Adipocyte (in vitro differentiated cells): ENCODE measurements at regions not wholly inside any gene's neighbourhood (a gene's known extent, or its start where the extent isn't known, plus 50 kb on each side); places are given as distances from the start of the nearest gene placed in this dataset.
"Not testable (repeated sequence)": the region's sequence is repeated elsewhere in the genome, so short reads cannot be mapped to it uniquely, and the experiment has no call there.

Experiments used
- DNase-seq: peaks from one replicate; pipeline ENCODE4 v3.0.0-alpha.2; 2015; ENCODE audit warnings: low read depth
- H3K27me3 ChIP-seq: replicated peaks from 2 replicates; pipeline ENCODE4 v1.7.0; 2013; ENCODE audit warnings: mild to moderate bottlenecking, low read length, moderate library complexity; ENCODE audit not compliant: control insufficient read depth, insufficient read depth
- H3K36me3 ChIP-seq: 2 replicates; pipeline ENCODE4 v1.7.0; 2013; ENCODE audit warnings: low read length, mild to moderate bottlenecking, moderate library complexity; ENCODE audit not compliant: control insufficient read depth, insufficient read depth, severe bottlenecking
- H3K4me1 ChIP-seq: 2 replicates; pipeline ENCODE4 v1.7.0; 2013; ENCODE audit warnings: mild to moderate bottlenecking, low read length, moderate library complexity; ENCODE audit not compliant: control insufficient read depth, insufficient read depth
- H3K4me3 ChIP-seq: 2 replicates; pipeline ENCODE4 v1.7.0; 2013; ENCODE audit warnings: mild to moderate bottlenecking, low read length, moderate library complexity
- H3K9ac ChIP-seq: 2 replicates; pipeline ENCODE4 v1.7.0; 2013; ENCODE audit warnings: mild to moderate bottlenecking, low read length, moderate library complexity
- H3K9me3 ChIP-seq: 2 replicates; pipeline ENCODE4 v1.7.0; 2013; ENCODE audit warnings: mild to moderate bottlenecking, low read length, moderate library complexity; ENCODE audit not compliant: control insufficient read depth

DNA sequence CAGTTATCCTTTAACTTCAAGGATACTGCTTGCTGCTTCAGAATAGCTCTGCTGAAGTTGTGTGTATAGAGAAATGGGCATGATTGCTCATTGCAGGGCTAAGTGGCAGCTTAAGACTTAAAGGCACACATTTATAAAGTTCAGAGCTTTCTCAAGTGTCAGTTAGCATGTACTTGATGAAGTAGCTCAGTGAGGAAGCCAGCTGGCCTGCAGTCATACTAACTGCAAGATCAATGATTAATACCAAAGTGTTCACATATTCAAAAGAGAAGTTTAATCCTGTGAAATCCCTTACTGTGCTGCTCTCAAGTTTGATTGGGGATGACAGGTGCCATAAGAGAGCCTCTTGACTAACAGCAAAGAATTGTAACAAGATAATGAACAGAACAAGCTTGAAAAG is 483.4 kb upstream of the NUDT12 start:
- H3K4me1 ChIP-seq: no peaks in the 10 kb centered on the region
- no peaks in the 10 kb centered on the region for H3K36me3 ChIP-seq
- H3K9me3 ChIP-seq: no peaks in the 10 kb centered on the region
- no peak overlapping the region for H3K4me3 ChIP-seq
- no peaks in the 10 kb centered on the region for H3K27me3 ChIP-seq
- peak; percentile 4 for DNase-seq
- no peak overlapping the region for H3K9ac ChIP-seq

DNA sequence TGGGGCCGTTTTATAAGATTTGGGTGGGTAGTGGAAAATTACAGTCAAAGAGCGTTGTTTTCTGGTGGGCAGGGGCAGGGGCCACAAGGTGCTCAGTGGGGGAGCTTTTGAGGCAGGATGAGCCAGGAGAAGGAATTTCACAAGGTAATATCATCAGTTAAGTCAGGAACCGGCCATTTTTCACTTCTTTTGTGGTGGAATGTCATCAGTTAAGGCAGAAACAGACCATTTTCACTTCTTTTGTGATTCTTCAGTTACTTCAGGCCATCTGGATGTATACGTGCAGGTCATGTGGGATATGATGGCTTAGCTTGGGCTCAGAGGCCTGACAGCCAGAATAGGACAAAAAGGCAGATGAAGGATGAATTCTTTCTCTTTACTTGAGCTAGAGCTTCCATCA is 477.3 kb upstream of the NUDT12 start:
- not testable (repeated sequence) for H3K27me3 ChIP-seq, DNase-seq, H3K36me3 ChIP-seq, H3K4me1 ChIP-seq, H3K4me3 ChIP-seq, H3K9me3 ChIP-seq, H3K9ac ChIP-seq

DNA sequence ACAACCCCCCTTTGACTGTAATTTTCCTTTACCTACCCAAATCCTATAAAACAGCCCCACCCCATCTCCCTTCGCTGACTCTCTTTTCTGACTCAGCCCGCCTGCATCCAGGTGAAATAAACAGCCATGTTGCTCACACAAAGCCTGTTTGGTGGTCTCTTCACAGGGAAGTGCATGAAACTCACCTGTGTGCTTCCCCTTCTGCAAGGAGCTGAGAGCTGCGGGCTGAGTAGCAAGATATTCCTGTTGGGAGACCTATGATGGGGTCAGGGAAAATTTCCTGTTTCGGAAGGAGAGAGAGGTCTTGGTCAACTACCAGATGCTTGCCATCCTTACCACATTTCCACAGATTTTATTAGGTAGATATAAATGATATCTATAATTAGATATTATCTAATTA is 474.5 kb upstream of the NUDT12 start:
- H3K9ac ChIP-seq, H3K27me3 ChIP-seq, H3K36me3 ChIP-seq, DNase-seq, H3K9me3 ChIP-seq, H3K4me3 ChIP-seq, H3K4me1 ChIP-seq: not testable (repeated sequence)

DNA sequence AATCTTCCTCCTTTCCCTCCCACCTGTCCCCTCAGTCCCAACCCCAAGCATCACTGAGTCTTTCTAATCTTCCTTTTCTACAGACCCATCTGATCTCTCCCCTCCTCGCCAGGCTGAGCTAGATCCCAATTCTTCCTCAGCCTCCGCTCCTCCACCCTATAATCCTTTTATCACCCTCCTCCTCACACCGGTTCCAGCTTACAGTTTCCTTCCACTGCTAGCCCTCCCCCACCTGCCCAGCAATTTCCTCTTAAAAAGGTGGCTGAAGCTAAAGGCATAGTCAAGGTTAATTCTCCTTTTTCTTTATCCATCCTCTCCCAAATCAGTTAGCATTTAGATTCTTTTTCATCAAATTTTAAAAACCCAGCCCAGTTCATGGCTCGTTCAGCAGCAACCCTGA is 470.6 kb upstream of the NUDT12 start:
- H3K4me3 ChIP-seq, H3K9me3 ChIP-seq, H3K4me1 ChIP-seq, DNase-seq, H3K27me3 ChIP-seq, H3K9ac ChIP-seq, H3K36me3 ChIP-seq: not testable (repeated sequence)

DNA sequence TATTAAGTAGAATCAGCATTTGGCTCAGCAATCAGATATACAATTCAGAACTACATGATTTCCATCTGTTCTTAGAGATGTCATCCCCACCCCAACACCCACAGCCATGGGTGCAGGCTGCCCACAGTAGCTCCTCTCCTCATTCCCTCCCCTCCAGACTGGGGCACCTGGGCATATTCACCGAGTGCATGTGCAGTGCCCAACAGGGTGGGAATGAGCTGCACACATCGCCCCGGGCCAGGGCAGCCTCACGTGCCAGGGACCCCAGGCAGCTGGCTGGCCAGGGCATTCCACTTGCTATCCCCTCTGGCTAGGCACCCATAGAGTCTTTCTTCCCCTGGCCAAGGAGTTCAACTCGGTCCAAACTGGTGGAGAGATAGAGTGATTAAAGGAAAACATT is 461.9 kb upstream of the NUDT12 start:
- no peak overlapping the region for H3K4me3 ChIP-seq
- no peaks in the 10 kb centered on the region for H3K4me1 ChIP-seq
- no peak for DNase-seq
- no peaks in the 10 kb centered on the region for H3K27me3 ChIP-seq
- H3K9ac ChIP-seq: no peak overlapping the region
- H3K9me3 ChIP-seq: peaks cover 4% of the 10 kb centered on the region
- no peaks in the 10 kb centered on the region for H3K36me3 ChIP-seq

DNA sequence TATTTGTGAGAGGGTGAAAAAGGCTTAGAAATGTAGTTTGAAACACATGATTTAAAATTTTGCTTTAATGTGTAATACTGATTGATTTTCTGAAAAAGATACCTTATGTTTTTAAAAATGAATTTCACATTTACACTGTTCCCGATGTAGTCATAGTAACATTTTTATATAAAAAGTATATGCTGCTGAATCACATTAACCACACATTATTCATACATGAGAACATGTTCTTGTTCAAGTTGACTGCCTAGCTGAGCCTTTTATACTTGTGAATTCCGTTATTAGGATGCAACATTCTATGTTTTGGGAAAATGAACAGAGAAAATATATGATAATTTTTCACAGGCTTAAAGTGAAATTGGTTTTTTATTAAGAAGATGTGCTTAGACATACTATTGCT is 461.1 kb upstream of the NUDT12 start:
- H3K4me1 ChIP-seq: no peaks in the 10 kb centered on the region
- no peaks in the 10 kb centered on the region for H3K36me3 ChIP-seq
- H3K9me3 ChIP-seq: peaks cover 10% of the 10 kb centered on the region
- H3K27me3 ChIP-seq: no peaks in the 10 kb centered on the region
- H3K9ac ChIP-seq: no peak overlapping the region
- no peak overlapping the region for H3K4me3 ChIP-seq
- no peak for DNase-seq

DNA sequence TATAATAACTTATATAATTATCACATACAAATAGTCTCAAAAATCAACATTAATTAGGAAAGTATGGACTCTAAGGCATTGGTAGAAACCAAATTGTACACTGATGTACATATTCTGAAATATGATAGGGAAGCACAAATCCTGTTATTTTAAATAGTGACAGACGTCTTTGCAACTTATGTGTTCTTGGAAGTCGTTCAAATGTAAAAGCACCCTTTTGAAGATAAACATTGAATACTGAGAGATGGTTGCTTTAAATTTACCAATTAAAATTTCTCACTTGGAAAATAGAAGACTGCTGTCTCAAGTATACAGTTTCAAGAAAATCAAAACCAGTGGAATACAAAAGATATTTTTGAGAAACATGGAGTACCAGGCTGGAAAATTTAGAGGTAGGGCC is 457.4 kb upstream of the NUDT12 start:
- H3K4me1 ChIP-seq: no peaks in the 10 kb centered on the region
- no peaks in the 10 kb centered on the region for H3K36me3 ChIP-seq
- H3K4me3 ChIP-seq: no peak overlapping the region
- no peak overlapping the region for H3K9ac ChIP-seq
- H3K27me3 ChIP-seq: no peaks in the 10 kb centered on the region
- DNase-seq: no peak
- peaks cover 15% of the 10 kb centered on the region for H3K9me3 ChIP-seq

DNA sequence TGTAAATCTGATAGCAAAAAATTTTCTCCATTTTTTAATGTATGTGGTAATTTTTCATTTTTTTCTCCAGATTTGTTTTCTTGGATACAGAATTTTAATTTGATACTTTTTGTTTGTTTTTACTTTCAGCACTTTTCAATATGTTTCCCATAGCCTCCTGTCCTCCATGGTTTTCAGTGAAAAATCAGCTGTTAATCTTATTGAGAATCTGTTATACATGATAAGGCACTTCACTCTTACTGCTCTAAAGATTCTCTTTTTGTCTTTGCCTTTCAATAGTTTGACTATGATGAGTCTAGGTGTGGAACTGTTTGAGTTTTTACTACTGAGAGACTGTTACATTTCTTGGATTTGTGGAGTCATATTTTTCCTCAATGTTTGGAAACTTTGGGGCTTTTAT is 455.7 kb upstream of the NUDT12 start:
- Histone ChIP-seq H3K9me3 (peaks cover 18% of the 10 kb centered on the region), H3K36me3 (no peaks in the 10 kb centered on the region), H3K4me1 (no peaks in the 10 kb centered on the region), H3K4me3 (no peak overlapping the region), H3K9ac (no peak overlapping the region), H3K27me3 (no peaks in the 10 kb centered on the region)
- DNase-seq: peak; percentile 11

DNA sequence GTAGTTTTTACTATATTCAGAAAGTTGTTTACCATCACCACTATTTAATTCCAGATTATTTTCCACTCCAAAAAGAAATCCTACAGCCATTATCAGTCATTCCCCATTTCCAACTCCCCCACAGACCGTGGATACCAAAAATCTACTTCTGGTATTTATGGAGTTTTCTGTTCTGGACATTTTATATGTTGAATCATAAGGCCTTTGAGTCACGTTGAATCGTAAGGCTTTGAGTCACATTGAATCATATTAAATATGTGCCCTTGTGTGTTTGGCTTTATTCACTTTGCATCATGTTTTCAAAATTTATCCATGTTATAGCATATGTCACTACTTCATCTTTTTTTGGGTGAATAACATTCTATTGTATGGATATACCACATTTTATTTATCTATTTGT is 454.1 kb upstream of the NUDT12 start:
- H3K4me1 ChIP-seq: no peaks in the 10 kb centered on the region

DNA sequence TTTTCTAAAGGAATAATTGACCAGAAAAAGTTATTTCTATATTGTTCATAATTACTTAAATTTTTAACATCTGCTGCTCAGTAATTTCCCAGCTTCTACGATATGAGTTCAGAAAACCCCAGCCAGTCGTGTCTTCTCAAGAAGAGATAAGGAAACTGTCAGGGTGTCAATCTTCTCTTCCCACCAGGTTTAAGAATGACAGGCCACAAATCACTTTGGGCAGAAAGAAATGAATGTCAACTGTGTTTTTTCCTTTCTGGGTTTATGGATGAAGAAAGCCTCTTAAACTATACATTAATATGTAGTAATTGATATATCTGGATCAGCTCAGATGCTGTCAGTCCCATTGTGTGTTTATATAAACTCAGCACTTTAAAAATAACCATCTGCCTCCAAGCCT is 453.2 kb upstream of the NUDT12 start:
- no peak overlapping the region for H3K4me3 ChIP-seq
- no peaks in the 10 kb centered on the region for H3K27me3 ChIP-seq
- no peak for DNase-seq
- peaks cover 18% of the 10 kb centered on the region for H3K9me3 ChIP-seq
- no peaks in the 10 kb centered on the region for H3K4me1 ChIP-seq
- no peaks in the 10 kb centered on the region for H3K36me3 ChIP-seq
- no peak overlapping the region for H3K9ac ChIP-seq

More for the DNA sequence above, 454.1 kb upstream of the NUDT12 start:
- no peak overlapping the region for H3K9ac ChIP-seq
- DNase-seq: peak; percentile 41
- H3K4me3 ChIP-seq: no peak overlapping the region
- no peaks in the 10 kb centered on the region for H3K36me3 ChIP-seq
- H3K9me3 ChIP-seq: peaks cover 18% of the 10 kb centered on the region
- no peaks in the 10 kb centered on the region for H3K27me3 ChIP-seq

DNA sequence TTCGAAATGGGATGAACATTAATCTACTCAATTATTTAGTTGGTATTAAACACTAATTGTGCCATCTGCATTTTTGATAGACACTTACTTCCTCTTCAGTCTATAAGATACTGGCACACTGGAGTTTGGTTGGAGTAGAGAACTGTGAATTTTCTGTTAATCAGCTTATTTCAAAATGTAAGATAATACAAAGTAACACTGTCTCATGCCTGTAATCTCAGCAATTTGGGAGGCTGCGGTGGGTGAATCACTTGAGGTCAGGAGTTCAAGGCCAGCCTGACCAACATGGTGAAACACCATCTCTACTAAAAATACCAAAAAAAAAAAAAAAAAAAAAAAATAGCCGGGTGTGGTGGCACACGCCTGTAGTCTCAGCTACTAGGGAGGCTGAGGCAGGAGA is 440.2 kb upstream of the NUDT12 start:
- not testable (repeated sequence) for H3K9ac ChIP-seq, H3K36me3 ChIP-seq, H3K4me3 ChIP-seq, DNase-seq, H3K9me3 ChIP-seq, H3K27me3 ChIP-seq, H3K4me1 ChIP-seq

DNA sequence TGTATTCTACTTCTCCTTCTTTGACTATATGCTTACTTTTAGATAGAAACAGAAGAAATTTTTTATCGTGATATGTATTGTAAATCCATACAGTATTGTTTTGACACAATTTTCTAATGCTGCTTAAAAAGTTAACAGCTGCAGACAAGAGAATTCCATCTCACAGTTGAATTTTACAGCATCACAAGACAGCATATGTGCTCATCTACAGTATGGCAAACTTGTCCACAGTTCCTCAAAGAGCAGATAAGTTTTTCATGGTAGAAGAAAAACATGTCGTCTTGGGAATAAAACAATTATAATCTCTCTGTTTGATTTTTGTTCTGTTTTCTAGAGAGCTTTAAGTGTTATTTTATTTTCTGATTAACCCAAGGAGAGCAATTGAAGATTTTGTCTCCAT is 438.5 kb upstream of the NUDT12 start:
- Histone ChIP-seq H3K9me3 (no peaks in the 10 kb centered on the region), H3K4me1 (no peaks in the 10 kb centered on the region), H3K9ac (no peak overlapping the region), H3K27me3 (no peaks in the 10 kb centered on the region), H3K36me3 (no peaks in the 10 kb centered on the region), H3K4me3 (no peak overlapping the region)
- DNase-seq: no peak
